ENCODE measurements at regions not wholly inside any gene's neighbourhood (a gene's known extent, or its start where the extent isn't known, plus 50 kb on each side); places are given as distances from the start of the nearest gene placed in this dataset.

DNA sequence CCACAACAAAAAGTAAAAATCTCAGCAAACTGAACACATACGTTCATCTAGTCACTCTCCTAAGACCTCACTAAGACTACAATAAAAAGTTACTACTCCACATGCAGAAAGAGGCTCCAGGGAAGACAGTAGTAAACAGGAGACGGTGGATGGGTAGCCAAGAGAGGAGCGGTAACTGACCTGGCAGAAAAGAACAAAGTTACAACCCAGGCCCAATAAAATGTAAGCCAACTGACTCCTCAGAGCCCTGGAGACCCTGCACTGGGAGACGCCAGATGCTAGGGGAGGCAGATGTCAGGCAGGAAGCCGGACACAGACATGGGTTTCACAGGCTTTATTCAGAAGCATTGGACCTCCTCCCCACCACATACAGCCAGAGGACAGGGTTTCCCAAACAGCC lies 181.1 kb upstream of the NFE2L3 start:
- Histone ChIP-seq H3K27me3 (ENCODE audit: control insufficient read depth in 2 of 2, insufficient read depth in 2 of 2, low read length in 2 of 2) (peaks cover 0 to 2% of the 10 kb centered on the region in 2 experiments), H3K9ac (replicated peaks; ENCODE audit: extremely low read depth, insufficient read depth, low read length) (no peak overlapping the region), H2AFZ (ENCODE audit: low read depth, low read length) (no peak overlapping the region), H3K9me1 (replicated peaks; ENCODE audit: control insufficient read depth, extremely low read depth, insufficient read depth, low read length) (no peaks in the 10 kb centered on the region), H3K4me3 (replicated peaks in 1 of 3; ENCODE audit: insufficient read depth in 1 of 3, low read depth in 1 of 3, low read length in 3 of 3) (no peak overlapping the region), H4K20me1 (replicated peaks; ENCODE audit: control insufficient read depth, extremely low read depth, insufficient read depth, low read length) (no peaks in the 10 kb centered on the region), H3K27ac (ENCODE audit: insufficient read depth, low read depth, low read length) (no peak overlapping the region), H3K36me3 (ENCODE audit: control insufficient read depth in 2 of 2, extremely low read depth in 1 of 2, insufficient read depth in 2 of 2, low read length in 2 of 2) (no peaks in the 10 kb centered on the region), H3K9me3 (replicated peaks; ENCODE audit: control insufficient read depth, insufficient read depth, low read length) (no peaks in the 10 kb centered on the region), H3K4me1 (ENCODE audit: control insufficient read depth, extremely low read depth, insufficient read depth, low read length) (no peaks in the 10 kb centered on the region), H3K4me2 (ENCODE audit: insufficient read depth, low read length) (no peak overlapping the region), H3K79me2 (ENCODE audit: control insufficient read depth, insufficient read depth, low read length) (no peaks in the 10 kb centered on the region)
- ChIA-PET POLR2A (no interaction called here), CTCF (no interaction called here)
- dilution Hi-C loops (cut with MboI; ENCODE audit: extremely low pct_ligation_motif_present, low sequenced_read_pairs): no loop called here
- TF ChIP-seq POLR2A (IDR thresholded peaks at IDR 0.05; ENCODE audit: low read depth, low read length) (no peak), JUN (IDR thresholded peaks at IDR 0.05; ENCODE audit: borderline replicate concordance, insufficient read depth, insufficient read length, low read depth) (no peak), POLR2AphosphoS5 (IDR thresholded peaks at IDR 0.05; ENCODE audit: insufficient read depth, low read depth, low read length) (no peak), GATA2 (IDR thresholded peaks at IDR 0.05; ENCODE audit: insufficient read depth, insufficient read length, low read depth, low read length) (no peak), EZH2 (IDR thresholded peaks at IDR 0.05; ENCODE audit: borderline replicate concordance, low read depth, low read length, severe bottlenecking) (no peak), FOS (IDR thresholded peaks at IDR 0.05; ENCODE audit: borderline replicate concordance, insufficient read depth, low read length) (no peak)
- TF ChIP-seq, protein P1, sequence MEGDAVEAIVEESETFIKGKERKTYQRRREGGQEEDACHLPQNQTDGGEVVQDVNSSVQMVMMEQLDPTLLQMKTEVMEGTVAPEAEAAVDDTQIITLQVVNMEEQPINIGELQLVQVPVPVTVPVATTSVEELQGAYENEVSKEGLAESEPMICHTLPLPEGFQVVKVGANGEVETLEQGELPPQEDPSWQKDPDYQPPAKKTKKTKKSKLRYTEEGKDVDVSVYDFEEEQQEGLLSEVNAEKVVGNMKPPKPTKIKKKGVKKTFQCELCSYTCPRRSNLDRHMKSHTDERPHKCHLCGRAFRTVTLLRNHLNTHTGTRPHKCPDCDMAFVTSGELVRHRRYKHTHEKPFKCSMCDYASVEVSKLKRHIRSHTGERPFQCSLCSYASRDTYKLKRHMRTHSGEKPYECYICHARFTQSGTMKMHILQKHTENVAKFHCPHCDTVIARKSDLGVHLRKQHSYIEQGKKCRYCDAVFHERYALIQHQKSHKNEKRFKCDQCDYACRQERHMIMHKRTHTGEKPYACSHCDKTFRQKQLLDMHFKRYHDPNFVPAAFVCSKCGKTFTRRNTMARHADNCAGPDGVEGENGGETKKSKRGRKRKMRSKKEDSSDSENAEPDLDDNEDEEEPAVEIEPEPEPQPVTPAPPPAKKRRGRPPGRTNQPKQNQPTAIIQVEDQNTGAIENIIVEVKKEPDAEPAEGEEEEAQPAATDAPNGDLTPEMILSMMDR (IDR thresholded peaks at IDR 0.05; ENCODE audit: extremely low read depth in 1 of 2, insufficient read depth in 1 of 2, low read depth in 1 of 2, low read length in 2 of 2): no peak
- TF ChIP-seq, protein P2, sequence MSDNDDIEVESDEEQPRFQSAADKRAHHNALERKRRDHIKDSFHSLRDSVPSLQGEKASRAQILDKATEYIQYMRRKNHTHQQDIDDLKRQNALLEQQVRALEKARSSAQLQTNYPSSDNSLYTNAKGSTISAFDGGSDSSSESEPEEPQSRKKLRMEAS (IDR thresholded peaks at IDR 0.05; ENCODE audit: insufficient read depth, insufficient read length): no peak
- intact Hi-C loops (cut with micrococcal nuclease): no loop called here
- FAIRE-seq: no peak
- no peak for DNase-seq (ENCODE audit: low read depth, low spot score)
- BruUV-seq (replicated peaks): no TSS peak
